GM12892 (cell line): ENCODE measurements at regions not wholly inside any gene's neighbourhood (a gene's known extent, or its start where the extent isn't known, plus 50 kb on each side); places are given as distances from the start of the nearest gene placed in this dataset.

Experiments used
- POLR2A ChIP-seq: IDR thresholded peaks from 2 replicates; pipeline ENCODE4 v1.6.1; 2011; ENCODE audit warnings: low read depth, low read length, control low read depth
- POLR2AphosphoS5 ChIP-seq: IDR thresholded peaks from 2 replicates; pipeline ENCODE4 v1.6.1; 2011; ENCODE audit warnings: low read depth, low read length, control low read depth
- TAF1 ChIP-seq: IDR thresholded peaks from 2 replicates; pipeline ENCODE4 v1.6.1; 2011; ENCODE audit warnings: low read depth, mild to moderate bottlenecking, control low read depth, low read length, borderline replicate concordance

DNA sequence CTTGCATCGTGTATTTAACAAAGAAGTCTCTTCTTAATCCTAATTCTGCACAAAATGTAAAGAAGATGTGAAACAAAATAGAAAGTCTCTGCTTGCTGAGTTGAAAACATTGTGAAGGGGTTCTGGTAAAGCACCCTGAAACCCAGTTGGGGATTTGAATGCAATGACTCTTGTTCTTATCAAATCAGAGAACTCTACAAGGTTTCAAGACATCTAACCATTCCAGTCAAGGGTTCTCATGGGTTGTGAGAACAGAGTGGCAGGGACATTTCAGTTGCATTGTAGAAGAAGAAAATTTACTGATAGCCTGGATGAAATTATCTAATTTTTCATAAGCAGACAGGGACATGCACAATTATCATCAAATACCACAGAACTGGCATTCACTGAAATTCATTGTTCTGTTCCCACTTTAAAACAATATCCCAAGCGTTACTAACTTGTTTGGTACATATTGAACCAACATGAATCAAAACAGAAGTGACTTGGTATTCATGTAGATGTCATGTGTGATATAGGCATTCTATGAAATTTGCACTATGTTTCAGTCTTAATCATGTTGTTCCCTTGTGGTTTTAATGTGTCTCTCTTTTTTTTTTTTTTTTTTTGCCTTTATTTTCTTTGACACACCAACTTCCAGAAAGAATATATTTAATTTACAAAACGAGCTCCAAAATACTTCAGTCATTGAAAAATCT, 563.3 kb downstream of the IRX1 start:
- TF ChIP-seq POLR2AphosphoS5 (no peak), POLR2A (no peak), TAF1 (no peak)
